OCI-LY3 (cell line): ENCODE measurements at regions not wholly inside any gene's neighbourhood (a gene's known extent, or its start where the extent isn't known, plus 50 kb on each side); places are given as distances from the start of the nearest gene placed in this dataset.

Source experiments
- CTCF ChIP-seq: fragments of 200-600, 300-600 bp; sonication (generic); IDR thresholded peaks from 2 replicates; pipeline ENCODE4 v1.5.1; 2014; ENCODE audit warnings: antibody characterized with exemption, low read length, low read depth
- EZH2phosphoT487 ChIP-seq: fragments of 200-600 bp; shearing (Covaris generic); IDR thresholded peaks from 2 replicates; pipeline ENCODE4 v1.6.1; 2018; ENCODE audit warnings: antibody characterized with exemption, mixed run types, low read depth

GRCh38 chr5:41995193-41995592, 70.1 kb downstream of the FBXO4 start:
- TF ChIP-seq CTCF (no peak), EZH2phosphoT487 (no peak)
